Activated CD8-positive, alpha-beta memory T cell treated with anti-CD3 and anti-CD28 coated beads, Interleukin-2, amount 50 U/mL, for 48 hours (primary cell): ENCODE measurements at regions not wholly inside any gene's neighbourhood (a gene's known extent, or its start where the extent isn't known, plus 50 kb on each side); places are given as distances from the start of the nearest gene placed in this dataset.
"Not testable (repeated sequence)": the region's sequence is repeated elsewhere in the genome, so short reads cannot be mapped to it uniquely, and the experiment has no call there.

Experiments used
- DNase-seq: peaks from one replicate; pipeline ENCODE4 v3.0.0-alpha.2; 2020

DNA sequence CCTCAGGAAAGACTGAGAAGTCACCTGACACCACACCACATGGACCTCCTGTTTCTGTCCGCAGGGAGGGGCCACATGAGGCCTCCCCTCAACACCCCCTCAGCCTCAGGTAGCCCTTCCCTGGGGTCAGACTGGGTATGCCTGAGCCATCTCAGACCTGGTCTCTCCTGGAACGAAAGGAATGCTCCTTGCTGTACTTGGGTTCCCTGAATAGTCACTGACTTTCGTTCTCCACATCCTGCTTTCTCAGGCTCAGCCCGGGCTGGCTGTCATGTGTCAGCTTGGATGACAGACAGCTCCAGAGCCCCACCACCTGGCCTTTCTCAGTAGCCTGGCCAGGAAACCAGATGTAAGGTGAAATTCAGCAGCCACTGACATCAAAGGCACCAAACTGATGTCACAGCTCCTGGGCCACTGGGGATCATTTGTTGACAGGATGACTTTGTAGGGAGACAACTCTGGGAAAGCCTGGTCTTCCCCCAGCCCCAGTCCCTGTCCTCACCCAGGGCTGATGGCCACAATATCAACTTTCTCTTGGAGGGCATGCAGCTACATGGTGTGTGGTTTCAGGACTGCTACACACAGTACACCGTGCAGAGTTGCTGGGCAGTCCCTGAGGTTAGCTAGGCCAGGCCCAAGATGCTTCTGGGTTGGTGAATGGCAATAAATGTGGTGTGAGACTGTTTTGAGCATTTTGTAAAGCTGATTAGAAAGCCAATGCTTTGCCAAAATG lies 141.4 kb upstream of the MRPS22 start:
- no peak for DNase-seq

DNA sequence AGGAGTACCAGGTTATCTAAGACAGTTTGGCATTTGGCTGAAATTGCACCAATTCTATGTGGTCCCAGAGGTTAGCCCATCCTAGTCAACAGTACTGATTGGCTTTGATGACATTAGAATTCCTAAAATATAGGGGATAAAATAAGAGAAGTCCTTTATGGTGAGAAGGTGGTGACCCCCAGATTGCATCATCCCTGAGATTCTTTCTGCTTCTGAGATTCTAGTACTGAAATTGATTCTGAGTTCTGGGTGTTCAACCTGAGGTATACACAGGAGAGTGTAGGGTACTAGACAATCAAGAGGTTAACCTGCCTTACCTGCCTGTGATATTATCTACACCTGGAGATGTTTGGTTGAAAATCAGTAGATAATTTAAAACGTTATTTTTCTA lies 140.9 kb upstream of the MRPS22 start:
- no peak for DNase-seq

DNA sequence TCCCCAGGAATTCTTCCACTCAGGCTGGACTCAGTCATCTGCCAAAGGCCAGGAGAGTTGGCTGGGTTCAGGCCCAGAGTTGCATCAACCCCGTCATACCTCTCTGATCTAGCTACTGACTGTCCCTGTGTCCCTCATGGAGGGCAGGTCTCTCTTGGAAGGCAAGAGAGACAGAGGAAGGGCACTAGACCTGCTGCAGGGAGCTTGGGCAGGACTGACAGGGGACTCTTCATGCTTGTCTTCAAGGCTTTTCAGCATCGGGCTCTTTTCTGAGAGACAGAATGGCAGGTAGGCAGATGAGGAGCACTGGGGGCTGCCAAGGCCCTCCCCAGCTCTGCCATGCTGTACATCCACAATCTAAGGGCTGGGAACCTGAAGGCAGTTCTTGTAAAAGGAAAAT lies 140.1 kb upstream of the MRPS22 start:
- DNase-seq: no peak

DNA sequence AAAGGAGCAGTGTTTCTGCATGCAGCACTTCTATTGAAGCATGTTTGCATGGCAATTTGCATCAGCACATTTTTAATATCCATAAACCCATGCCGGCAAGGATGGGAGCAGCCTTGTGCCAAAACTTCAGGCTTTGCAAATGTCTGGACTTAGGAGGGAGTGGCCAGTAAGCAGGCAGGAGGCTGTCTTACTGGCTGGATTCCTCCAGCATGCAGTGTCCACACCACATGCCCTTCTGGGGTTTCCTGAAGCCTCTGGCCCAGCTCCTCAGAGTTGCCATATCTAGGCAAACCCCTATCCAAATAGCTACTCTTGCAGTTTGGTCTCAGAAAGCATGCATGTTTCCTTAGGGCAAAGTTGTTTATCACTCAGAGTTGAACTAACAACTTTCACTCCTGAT lies 139.1 kb upstream of the MRPS22 start:
- no peak for DNase-seq

DNA sequence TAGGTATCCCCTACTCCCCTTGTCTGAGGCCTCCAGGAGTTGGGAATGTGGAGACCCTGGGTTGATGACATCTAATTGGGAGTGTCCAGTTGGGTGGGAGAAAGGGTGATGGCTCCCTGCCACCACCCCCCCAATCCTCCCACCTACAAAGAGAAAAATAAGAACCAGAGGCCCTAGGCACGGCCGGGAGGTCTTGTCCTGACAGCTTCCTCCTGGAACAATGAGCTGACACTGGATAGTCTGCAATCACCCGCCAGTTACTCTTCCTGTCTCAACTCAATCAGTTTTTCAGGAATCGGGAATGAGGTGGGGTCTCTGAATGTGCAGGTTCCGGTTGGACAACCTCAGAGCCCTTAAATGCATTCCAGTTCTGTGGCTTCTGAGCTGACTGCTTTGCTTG lies 129.9 kb upstream of the MRPS22 start:
- DNase-seq: no peak

DNA sequence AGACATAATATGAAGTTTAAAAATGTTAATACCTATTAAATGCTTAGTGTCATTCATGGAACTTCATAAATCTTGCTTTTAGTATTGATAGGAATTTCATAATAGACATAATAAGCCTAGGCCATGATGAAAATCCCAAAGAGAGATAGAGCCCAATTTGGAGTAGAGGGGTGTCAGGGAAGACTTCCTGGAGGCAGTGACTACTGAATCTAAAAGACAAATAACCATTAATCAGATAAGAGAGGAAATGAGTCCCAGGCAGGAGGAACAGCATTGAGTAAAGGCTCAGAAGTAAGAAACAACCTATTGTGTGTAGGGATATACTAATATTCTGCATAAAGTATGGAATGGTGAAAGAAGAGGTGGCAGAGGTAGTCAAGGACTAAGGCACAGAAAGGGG lies 126.9 kb upstream of the MRPS22 start:
- no peak for DNase-seq

DNA sequence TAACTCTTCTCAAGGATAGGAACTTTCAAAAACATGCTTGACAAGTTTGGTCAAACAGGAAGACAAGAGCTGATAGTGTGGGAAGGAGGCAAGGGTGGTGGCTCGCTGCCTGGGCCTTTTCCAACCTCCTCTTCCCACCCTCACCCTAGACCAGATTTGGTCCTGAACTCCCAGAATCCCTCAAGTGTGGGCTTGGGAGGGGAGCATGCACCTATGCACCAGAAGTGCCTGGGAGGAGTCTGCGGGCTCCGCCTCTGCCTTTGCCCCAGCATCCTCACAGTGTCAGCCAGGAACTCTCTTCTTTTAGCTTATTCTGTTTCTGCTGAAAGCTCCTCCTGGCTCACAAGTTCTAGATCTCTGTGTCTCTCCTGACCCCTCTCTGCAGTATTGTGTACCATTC lies 126.2 kb upstream of the MRPS22 start:
- DNase-seq: no peak

DNA sequence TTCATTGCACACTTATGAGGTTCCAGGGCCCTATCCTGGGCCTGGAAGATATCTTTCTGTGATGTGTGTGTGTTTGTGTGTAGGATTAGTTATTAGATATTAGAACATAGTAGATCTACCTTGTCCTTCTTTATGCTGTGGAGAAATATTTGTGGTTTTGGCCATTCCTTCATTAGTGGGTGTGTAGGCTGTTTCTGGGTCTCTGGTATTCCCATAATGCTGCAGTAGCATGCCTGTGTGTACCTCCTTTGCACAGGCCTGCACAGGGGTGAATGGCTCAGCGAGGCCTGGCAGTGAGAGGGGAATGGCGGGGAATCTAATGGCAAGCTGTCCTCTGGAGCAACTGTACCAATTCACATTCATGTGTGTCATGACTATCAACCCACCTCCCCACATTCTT lies 125.8 kb upstream of the MRPS22 start:
- no peak for DNase-seq

DNA sequence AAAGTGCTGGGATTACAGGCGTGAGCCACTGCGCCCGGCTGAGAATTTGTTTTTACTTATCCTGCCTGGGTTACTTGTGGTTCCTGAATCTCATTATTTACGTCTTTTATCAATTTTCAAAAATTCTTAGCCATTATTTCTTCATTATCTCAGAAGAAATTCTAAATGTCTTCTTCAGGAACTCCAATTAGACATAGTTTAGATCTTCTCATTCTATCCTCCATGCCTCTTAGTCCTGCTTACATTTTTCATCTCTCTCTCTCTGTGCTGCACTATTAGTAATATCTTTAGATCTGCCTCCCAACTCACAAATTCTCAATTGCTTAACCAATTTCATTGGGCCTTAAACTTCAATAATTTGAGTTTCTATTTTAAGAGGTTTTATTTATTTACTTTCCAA lies 124.4 kb upstream of the MRPS22 start:
- no peak for DNase-seq

DNA sequence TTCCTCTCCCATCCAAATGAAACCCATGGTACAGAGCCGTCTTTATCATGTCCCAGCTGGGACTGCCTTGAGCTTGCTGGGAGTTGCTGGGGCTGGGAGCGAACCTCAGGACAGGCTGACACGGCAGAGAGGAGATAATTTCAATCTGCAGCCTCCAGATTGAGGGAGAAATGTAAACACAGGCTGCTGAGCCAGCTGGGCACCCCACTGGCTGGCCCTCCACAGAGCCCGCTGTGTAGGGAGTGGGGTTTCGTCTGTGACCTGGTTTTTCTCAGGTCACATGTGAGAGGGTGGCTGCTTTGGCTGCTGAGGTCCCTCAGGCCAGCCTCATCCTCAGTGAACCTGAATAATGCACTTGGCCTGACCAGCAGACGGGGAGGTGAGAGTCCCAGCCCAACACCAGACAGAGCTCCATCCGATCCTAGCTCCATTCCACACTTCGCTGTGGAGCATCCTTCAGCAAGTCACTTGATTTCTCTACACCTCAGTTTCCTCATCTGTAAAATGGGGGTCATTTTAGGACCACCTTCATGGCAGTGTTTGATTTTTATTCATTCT lies 121.6 kb upstream of the MRPS22 start:
- DNase-seq: no peak

DNA sequence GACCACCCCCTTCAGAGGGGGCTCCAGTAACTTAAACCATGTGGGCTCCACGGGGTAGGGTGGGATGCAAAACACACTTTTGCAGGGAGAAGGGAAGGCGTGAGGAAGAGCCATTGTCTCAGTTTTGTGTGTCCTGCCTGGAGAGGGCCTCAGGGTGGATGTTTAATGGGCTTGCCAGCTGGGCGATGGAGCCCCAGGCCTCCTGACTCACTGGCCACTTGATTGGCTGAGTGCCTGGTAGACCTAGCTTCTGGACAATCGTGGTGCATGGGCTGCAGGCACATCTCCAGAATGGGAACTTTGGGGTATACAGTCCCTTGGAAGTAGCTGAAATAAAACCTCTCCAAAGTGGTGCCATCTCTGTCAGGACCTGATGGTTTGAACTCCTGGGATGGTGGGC lies 118.3 kb upstream of the MRPS22 start:
- DNase-seq: no peak

DNA sequence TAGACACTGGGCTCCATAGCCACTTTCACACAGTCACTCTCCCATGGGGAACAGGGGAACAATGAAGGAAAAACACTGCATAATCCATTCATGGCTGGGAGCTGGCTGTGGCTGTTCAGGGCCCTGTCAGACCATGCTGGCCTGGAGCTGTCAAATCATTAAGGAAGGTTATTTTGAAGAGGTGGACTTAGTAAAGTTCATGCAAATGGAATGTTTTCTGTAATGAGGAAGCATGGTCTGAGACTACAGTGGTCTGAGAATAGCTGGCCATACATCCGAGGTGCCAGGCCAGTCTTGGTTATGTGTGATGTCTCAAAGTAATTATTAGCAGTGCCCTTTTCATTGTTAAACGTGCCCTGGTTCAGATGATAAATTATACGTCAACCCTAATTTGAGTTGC lies 117.1 kb upstream of the MRPS22 start:
- no peak for DNase-seq

DNA sequence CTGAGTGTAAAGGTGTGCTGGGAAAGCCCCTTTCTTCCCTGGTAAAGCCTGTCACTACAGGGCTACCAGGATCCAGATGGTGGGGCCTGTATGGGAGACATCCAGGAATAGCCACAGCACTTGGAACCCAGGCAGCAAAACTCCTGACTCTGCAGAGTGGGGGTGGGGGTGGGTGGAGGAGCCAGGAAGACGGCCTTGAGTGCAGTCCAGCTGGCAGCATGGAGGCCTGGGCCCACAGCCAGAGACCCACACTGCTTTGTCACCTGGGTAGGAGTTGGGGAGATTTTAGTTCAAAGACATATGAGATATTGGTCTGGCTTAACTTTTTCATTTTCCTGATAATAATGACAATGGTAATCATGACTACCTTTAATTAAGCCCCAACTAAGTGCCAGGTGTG lies 116.7 kb upstream of the MRPS22 start:
- DNase-seq: no peak

DNA sequence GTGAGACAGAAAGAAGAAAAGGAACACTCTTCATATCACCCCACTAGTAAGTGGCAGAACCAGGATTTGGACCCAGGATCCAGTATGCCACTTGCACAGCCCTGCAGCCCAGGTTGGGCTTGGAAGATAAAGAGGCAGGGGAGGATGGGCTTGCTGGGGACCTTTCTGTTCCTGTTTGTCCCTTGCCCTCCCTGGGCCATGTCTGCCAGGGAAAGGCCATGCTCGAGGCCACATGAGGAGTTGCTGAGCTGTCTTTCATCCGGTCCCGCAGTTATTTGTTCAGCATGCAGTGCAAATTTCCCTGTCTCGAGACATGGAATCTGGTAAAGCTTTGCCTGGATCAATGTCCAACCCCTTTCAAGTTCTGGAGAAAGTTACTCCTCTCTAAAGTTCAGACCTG lies 116.0 kb upstream of the MRPS22 start:
- no peak for DNase-seq

DNA sequence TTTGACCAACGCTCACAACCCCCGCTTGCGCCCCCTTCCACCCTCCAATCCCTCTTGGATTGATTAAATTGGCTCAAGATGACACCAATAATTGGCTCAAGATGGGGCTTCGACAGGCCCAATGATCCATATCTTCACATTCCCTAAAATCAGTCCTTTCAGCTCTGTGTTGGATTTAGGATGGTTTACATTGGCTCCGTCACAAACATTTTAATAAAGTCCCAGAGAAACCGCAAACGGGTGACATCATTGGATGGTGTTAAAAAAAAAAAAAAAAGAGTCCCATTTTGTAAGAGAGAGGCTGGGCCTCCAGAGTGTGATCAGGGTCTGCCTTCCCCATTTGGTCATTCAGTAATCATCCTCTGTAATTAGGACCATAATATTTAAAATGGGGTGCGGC lies 113.4 kb upstream of the MRPS22 start:
- no peak for DNase-seq

DNA sequence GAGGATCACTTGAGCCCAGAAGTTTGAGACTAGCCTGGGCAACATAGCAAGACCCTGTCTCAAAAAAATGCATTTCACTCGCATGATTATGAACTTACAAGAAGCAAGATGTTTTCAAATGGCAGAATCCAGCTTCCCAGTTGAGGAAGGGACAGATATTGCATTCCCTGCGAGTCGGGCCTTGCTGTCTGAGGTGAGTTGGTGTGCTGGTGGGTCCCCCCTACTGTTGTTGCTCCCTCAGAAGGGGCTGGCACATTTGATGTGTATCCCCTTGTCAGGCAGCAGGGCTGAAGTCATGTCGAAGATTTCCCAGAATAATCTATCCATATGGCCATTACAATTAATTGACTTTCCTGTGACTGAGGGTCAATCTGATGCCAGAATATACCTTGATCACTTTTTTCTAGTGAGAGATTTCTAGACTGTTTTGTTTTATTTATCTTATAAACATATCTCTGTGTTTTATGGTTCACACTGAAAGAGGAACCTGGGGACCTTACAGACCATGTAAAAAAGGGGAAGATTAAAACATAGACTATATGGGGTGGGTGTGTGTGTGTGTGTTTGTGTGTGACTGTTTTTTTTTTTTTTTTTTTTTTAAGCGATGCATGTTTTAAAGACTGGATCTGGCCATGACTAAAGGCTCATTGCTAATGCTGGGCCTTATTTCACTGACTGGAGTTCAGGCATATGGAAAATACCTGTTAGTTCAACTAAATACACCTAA lies 112.1 kb upstream of the MRPS22 start:
- no peak for DNase-seq

DNA sequence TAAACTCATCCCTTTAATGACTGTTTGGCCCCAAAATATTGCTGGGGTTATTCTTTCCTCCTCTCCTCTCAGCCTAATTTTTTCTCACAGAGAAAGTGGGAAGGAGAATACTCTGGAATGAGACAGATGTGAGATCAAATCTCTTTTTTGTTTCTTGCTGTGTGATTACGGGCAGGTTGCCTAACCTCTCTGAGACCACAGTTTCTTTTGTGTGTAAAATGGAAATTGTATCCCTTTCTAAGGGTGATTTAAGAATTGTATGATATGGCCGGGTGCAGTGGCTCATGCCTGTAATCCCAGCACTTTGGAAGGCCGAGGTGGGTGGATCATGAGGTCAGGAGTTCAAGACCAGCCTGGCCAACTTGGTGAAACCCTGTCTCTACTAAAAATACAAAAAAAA lies 111.5 kb upstream of the MRPS22 start:
- DNase-seq: not testable (repeated sequence)

DNA sequence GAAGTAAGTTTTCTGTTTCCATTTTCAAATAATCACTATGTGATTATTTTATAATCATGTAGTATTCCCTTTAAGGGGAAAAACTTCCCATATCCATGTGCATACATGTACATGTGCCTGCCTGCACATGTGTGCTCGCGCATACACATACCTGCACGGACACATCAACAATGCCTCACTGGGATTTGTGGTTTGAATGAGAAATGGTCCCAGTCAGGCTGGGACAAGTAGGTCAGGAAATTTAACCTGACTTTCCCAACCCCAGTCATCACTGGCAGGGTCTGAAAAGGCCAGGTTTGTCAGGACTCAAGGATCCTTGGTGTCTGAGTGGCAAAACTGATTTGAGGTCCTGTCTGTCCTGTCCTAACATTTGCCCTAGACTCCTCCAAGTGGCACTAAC lies 109.3 kb upstream of the MRPS22 start:
- DNase-seq: no peak

DNA sequence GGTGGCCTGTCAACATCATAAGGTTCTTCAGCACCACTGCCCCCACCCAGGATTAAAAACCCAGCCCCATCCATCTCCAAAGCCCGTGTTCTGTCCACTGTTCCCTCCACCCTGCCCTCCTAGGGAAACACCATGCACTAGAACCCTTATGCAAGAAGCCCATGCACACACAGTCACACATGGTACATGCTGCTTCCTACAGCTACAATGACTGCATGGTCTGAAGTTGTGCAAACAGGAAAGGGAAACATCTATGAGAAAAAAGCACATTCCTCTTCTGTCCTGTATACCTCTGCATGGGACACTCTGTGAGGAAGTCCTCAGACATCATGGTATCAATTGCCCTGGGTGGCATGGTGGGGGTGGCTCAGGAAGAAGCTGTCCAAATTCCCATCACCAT lies 108.6 kb upstream of the MRPS22 start:
- no peak for DNase-seq

DNA sequence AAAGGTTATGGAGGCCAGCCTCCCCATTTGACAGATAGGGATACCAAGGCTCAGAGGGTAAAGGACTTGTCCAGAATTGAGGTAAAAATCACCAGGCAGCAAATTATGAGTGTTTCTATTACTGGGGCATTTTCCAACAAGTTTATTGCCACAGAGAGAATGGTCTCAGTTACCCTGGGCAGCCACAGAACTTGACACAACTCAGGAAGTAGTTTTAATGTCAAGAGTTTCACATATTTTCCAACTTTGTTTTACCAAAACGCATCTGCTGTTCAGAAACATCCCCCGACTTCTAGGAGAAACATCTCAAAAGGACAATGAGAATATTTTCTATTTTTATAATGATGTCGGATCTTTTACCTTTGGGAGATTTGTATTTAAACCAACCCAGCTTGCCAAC lies 107.5 kb upstream of the MRPS22 start:
- no peak for DNase-seq

DNA sequence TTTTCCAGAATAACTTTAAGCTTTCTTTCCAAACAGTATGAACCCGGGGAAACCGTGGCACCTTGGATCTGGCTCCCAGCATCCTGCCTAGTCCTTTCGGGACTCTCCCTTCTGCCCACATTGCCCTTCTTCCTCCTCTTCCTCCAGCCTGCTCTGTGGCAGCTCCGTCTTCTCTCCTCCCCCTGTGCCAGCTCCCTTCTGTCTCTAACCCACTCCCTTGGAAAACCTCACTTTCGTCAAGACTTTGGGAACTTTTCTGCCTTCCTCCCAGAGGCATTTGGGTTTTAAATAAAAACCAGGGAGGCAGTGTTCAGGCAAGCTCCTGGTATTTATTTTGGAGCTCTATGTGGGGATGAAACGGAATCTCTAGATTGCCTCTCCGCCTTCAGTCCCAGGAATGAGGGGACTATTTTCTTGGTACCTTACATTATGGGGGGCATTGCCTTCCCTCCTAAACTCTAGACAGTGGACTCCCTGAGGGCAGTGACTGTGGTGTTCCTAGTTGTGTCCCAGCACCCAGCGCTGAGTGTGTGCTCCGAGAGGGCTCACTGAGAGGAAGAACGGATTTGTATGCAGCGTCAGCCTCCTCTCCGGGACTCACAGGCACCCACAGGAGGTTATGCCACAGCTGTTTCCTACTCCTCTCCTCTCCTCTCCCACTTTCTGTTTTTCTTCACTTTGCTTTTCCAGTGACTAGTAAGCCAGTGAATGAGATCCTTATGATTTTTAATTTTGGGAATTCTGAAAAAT lies 105.4 kb upstream of the MRPS22 start:
- no peak for DNase-seq

DNA sequence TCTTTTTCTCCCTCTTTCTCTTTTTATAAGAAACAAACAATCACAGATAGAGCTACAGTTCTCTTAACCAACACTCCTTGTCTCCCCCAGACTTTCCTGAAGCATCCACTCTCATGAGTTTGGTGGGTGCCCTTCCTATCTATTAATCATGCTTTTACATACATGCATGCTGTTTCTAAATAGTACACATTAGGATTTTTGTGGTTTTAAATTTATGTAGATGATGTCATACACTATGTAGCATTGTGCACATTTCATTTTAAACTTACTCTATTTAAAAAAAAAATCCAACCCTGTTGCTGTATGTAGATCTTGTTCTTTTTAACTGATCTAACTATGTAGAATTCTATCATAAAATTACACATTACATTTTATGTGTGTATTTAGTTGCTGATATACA lies 104.3 kb upstream of the MRPS22 start:
- no peak for DNase-seq

DNA sequence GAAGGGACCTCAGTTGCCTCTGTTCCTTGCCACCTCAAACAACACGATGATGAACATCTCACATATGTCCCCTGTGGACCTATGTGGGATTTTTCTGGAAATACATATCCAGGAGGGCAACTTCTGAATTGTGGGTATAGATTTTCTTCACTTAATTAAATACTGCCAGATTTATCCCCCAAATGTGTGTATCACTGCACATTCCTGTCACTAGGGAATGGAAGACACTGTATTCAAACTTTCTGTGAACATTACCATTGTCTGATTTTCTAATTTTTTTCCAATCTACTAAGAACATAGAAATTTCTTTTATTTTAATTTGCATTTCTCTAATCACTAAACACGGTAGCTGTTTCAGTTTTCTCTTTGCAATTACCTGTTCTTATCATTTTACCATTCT lies 102.0 kb upstream of the MRPS22 start:
- DNase-seq: no peak

DNA sequence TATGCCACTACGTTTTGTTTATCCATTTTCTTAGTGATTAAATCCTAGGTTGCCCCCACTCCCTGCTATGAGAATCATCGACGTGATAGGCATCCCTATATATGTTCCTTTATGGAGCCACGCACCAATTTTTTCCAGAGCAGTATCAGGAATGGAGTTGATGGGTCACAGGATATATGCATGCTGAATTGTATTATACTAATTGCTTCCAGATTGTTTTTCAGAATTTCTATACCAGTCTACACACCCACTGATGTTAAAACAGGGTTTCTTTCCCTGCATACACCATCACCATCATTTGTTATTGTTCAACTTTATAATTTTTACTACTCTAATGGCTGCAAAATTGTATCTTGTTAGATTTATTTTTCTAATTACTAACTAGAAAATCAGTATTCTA lies 100.1 kb upstream of the MRPS22 start:
- no peak for DNase-seq
